Activated CD4-positive, alpha-beta memory T cell treated with anti-CD3 and anti-CD28 coated beads for 36 hours (primary cell): ENCODE measurements at regions not wholly inside any gene's neighbourhood (a gene's known extent, or its start where the extent isn't known, plus 50 kb on each side); places are given as distances from the start of the nearest gene placed in this dataset.

Experiments used
- CTCF ChIA-PET: fragments of 350-600 bp; sonication (Branson Sonifier 250); formaldehyde crosslinking; loops from one replicate; lab custom pipeline; 2021; ENCODE audit warnings: antibody characterized with exemption, inconsistent platforms; lab: Charles Lee
- POLR2A ChIA-PET: fragments of 350-600 bp; sonication (Branson Sonifier 250); formaldehyde crosslinking; loops from one replicate; lab custom pipeline; 2021; ENCODE audit warnings: antibody characterized with exemption; lab: Charles Lee
- DNase-seq: peaks from one replicate; pipeline ENCODE4 v3.0.0-alpha.2; 2020
- H3K27ac Mint-ChIP-seq: one replicate; pipeline ENCODE4 v1.8.0; 2021; ENCODE audit warnings: mixed read lengths
- H3K27me3 Mint-ChIP-seq: one replicate; pipeline ENCODE4 v1.8.0; 2021; ENCODE audit warnings: mixed read lengths
- H3K36me3 Mint-ChIP-seq: one replicate; pipeline ENCODE4 v1.8.0; 2021; ENCODE audit warnings: mixed read lengths
- H3K4me1 Mint-ChIP-seq: one replicate; pipeline ENCODE4 v1.8.0; 2021; ENCODE audit warnings: low read depth, mixed read lengths
- H3K4me3 Mint-ChIP-seq: one replicate; pipeline ENCODE4 v1.8.0; 2021; ENCODE audit warnings: mild to moderate bottlenecking, mixed read lengths
- H3K9me3 Mint-ChIP-seq: one replicate; pipeline ENCODE4 v1.8.0; 2021; ENCODE audit warnings: mixed read lengths
- intact Hi-C: fragments of 100-400 bp; cut with micrococcal nuclease; formaldehyde crosslinking; loops from one replicate; pipeline ENCODE4 v1.15.1; 2023

DNA sequence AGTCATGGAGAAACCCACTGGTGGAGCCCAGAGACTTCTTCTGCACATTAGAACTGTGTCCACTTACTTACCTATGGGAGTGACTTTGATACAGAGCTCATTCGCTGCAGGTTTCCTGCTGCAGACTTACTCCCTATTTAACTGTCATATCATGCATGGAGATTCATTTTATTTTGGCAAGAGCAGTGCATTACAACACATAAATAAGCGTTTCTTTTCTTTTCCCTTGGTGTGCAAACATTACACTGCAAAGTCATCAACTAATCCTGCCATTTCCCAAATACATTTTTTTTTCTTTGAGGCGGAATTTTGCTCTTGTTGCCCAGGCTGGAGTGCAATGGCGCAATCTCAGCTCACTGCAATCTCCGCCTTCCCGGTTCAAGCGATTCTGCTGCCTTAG lies 230.9 kb upstream of the SFRP2 start:
- CTCF ChIA-PET = interaction anchor here (1.0 to 2.6 kb wide), 2 partner anchors 228 to 234 kb away, joined by 3 to 15 read pairs; no protein-coding TSS in a partner anchor
- POLR2A ChIA-PET = no interaction called here
- Mint-ChIP-seq H3K9me3 (no peaks in the 10 kb centered on the region), H3K4me3 (no peak overlapping the region), H3K27ac (no peak overlapping the region), H3K27me3 (peaks cover 2% of the 10 kb centered on the region), H3K4me1 (no peaks in the 10 kb centered on the region), H3K36me3 (no peaks in the 10 kb centered on the region)
- intact Hi-C loops = loop anchor here (5.0 kb wide), 1 partner anchor 233 kb away; the partner anchor contains the start of gene SFRP2
- DNase-seq = no peak

- POLR2A ChIA-PET = no interaction called here
- intact Hi-C loops = no loop called here
- DNase-seq = peak; percentile 28
- Mint-ChIP-seq H3K36me3 (no peaks in the 10 kb centered on the region), H3K27ac (no peak overlapping the region), H3K4me1 (no peaks in the 10 kb centered on the region), H3K27me3 (peaks cover 2% of the 10 kb centered on the region), H3K9me3 (no peaks in the 10 kb centered on the region), H3K4me3 (no peak overlapping the region)
- CTCF ChIA-PET = interaction anchor here (0.8 to 2.6 kb wide), 2 partner anchors 233 to 235 kb away, joined by 3 to 15 read pairs; no protein-coding TSS in a partner anchor
Observed at GRCh38 chr4:154018659-154019058, 229.8 kb upstream of the SFRP2 start.

- intact Hi-C loops = no loop called here
- Mint-ChIP-seq H3K27ac (no peak overlapping the region), H3K9me3 (no peaks in the 10 kb centered on the region), H3K4me1 (no peaks in the 10 kb centered on the region), H3K4me3 (no peak overlapping the region), H3K36me3 (no peaks in the 10 kb centered on the region), H3K27me3 (no peaks in the 10 kb centered on the region)
- DNase-seq = no peak
- CTCF ChIA-PET = no interaction called here
- POLR2A ChIA-PET = no interaction called here
Observed at GRCh38 chr4:154015578-154015977, 226.7 kb upstream of the SFRP2 start.

- intact Hi-C loops = no loop called here
- DNase-seq = no peak
- Mint-ChIP-seq H3K27me3 (no peaks in the 10 kb centered on the region), H3K27ac (no peak overlapping the region), H3K9me3 (no peaks in the 10 kb centered on the region), H3K4me3 (no peak overlapping the region), H3K4me1 (no peaks in the 10 kb centered on the region), H3K36me3 (no peaks in the 10 kb centered on the region)
- CTCF ChIA-PET = no interaction called here
- POLR2A ChIA-PET = no interaction called here
Observed at GRCh38 chr4:154014407-154015321, 225.8 kb upstream of the SFRP2 start.

GRCh38 chr4:154013576-154013975 lies 224.7 kb upstream of the SFRP2 start:
- H3K9me3 Mint-ChIP-seq = no peaks in the 10 kb centered on the region
- no peak overlapping the region for H3K4me3 Mint-ChIP-seq
- CTCF ChIA-PET = no interaction called here
- no peaks in the 10 kb centered on the region for H3K27me3 Mint-ChIP-seq
- no peaks in the 10 kb centered on the region for H3K36me3 Mint-ChIP-seq
- H3K4me1 Mint-ChIP-seq = no peaks in the 10 kb centered on the region
- POLR2A ChIA-PET = no interaction called here
- intact Hi-C loops = no loop called here
- no peak for DNase-seq
- no peak overlapping the region for H3K27ac Mint-ChIP-seq

DNA sequence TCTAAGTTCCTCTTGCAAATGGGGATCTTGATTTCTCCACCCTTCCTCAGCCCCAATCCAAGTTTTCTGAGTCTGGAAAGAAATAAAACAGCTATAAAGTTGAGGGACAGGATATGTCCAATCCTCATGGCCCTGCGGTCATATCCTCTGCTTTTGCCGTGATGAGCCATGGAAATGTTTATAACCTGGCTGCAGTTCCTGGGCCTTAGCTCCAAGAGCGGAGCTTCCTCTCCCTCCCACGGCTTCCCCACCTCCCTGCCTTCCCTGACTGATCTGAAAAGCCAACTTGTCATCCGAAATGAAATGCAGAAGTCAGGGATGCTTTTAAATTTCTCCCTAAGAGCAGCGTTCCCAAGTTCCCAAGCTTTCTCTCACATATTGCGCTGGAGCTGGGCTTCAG lies 221.5 kb upstream of the SFRP2 start:
- no peaks in the 10 kb centered on the region for H3K9me3 Mint-ChIP-seq
- POLR2A ChIA-PET = no interaction called here
- intact Hi-C loops = no loop called here
- H3K4me1 Mint-ChIP-seq = no peaks in the 10 kb centered on the region
- CTCF ChIA-PET = no interaction called here
- no peak for DNase-seq
- H3K4me3 Mint-ChIP-seq = no peak overlapping the region
- H3K27ac Mint-ChIP-seq = no peak overlapping the region
- no peaks in the 10 kb centered on the region for H3K36me3 Mint-ChIP-seq
- H3K27me3 Mint-ChIP-seq = no peaks in the 10 kb centered on the region

DNA sequence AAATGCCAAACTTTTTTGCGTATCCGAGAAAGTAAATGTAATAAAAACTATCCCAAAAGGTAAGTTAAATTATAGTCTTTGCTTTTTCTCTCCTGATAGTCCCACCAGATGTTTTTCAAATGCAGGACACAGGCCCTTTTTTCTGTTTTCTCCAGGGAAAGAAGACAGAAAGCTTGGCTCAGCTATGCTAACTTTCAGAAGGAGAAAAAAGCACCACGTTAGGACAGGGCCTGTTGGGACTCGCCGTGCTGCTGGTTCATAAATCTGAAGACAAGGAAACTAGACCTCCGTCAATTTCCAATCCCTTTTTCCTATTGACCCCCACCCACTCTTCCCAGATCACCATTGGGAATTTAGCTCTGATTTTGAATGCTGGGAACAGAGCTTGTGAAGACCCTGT lies 220.9 kb upstream of the SFRP2 start:
- H3K36me3 Mint-ChIP-seq = no peaks in the 10 kb centered on the region
- no peaks in the 10 kb centered on the region for H3K27me3 Mint-ChIP-seq
- no peaks in the 10 kb centered on the region for H3K4me1 Mint-ChIP-seq
- CTCF ChIA-PET = no interaction called here
- POLR2A ChIA-PET = no interaction called here
- no peak overlapping the region for H3K27ac Mint-ChIP-seq
- no peak overlapping the region for H3K4me3 Mint-ChIP-seq
- no peaks in the 10 kb centered on the region for H3K9me3 Mint-ChIP-seq
- intact Hi-C loops = no loop called here
- DNase-seq = no peak

DNA sequence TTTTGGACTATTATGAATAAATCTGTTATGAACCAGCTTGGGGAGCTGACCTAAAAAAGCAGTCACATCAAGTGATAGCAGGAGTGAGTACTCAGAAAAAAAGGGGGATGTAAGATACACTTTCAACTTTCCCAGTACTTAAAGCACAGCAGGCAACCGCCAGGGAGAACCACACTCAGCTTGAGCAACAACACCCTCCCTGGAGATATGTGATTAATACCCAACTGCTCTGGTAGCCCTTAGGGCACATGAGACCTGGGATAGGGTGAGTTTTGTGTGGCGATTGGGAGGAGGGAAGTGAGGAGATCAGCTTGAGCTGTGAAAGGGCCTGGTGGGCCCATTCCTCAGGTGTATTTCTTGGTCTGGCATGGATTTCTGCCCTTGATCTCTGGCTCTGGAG lies 220.3 kb upstream of the SFRP2 start:
- H3K4me3 Mint-ChIP-seq = no peak overlapping the region
- H3K36me3 Mint-ChIP-seq = no peaks in the 10 kb centered on the region
- POLR2A ChIA-PET = no interaction called here

DNA sequence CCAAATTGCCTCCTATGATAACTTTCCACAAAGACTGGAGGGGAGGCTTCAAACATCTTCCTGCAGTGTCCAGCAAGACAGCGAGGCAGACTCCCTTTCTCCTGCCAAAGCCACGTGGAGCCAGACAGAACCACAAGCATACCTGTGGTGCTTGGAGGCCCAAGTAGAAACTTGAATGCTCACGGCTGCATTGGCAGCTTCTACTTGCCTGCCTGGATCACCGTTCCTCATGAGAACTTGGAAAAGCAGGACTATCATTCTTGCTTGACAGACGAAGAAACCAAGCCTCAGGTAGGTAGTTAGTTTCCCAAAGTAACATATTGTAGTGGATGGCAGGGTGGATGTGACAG lies 216.3 kb upstream of the SFRP2 start:
- H3K27ac Mint-ChIP-seq = no peak overlapping the region
- CTCF ChIA-PET = no interaction called here
- H3K4me1 Mint-ChIP-seq = no peaks in the 10 kb centered on the region
- H3K9me3 Mint-ChIP-seq = no peaks in the 10 kb centered on the region
- intact Hi-C loops = no loop called here
- no peak overlapping the region for H3K4me3 Mint-ChIP-seq
- DNase-seq = no peak
- H3K27me3 Mint-ChIP-seq = peaks cover 1% of the 10 kb centered on the region
- no peaks in the 10 kb centered on the region for H3K36me3 Mint-ChIP-seq
- POLR2A ChIA-PET = no interaction called here

More for the DNA sequence above, 220.3 kb upstream of the SFRP2 start:
- no peaks in the 10 kb centered on the region for H3K9me3 Mint-ChIP-seq
- intact Hi-C loops = no loop called here
- no peaks in the 10 kb centered on the region for H3K4me1 Mint-ChIP-seq
- DNase-seq = no peak
- CTCF ChIA-PET = no interaction called here
- H3K27me3 Mint-ChIP-seq = no peaks in the 10 kb centered on the region
- H3K27ac Mint-ChIP-seq = no peak overlapping the region

DNA sequence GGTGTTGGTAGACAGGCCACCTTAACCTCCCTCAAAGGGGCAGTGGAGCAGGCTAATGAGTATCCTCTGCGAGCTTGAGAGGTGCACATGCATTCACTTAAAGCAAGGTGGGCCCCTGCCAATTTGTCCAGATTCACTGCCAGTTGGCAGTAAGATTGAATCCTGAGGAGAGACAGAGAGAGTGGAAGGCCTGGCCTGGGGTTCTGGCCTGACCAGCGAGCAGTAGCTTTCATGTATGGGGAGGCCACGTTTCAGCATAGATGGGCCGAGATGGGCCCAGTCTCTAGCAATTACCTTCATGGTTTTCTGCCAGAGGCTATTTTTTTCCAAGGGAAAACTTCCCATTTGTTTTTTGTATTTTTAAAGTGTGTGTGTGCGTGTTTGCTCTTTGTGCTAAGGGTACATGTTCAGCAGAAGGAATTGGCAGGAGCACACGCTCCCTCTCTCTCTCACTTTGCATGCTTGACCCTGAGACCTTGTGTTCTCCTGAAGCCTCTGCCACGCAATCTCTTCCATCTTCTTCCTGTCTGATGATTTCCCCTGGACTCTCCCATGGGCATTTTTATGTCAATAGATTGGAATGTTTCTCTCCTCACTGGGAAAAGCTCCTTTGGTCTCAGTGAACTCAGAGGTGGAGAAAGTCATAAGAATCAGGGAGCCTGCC lies 215.8 kb upstream of the SFRP2 start:
- Mint-ChIP-seq H3K27me3 (peaks cover 3% of the 10 kb centered on the region), H3K27ac (no peak overlapping the region), H3K4me3 (no peak overlapping the region), H3K36me3 (no peaks in the 10 kb centered on the region), H3K4me1 (no peaks in the 10 kb centered on the region), H3K9me3 (no peaks in the 10 kb centered on the region)
- ChIA-PET POLR2A (no interaction called here), CTCF (no interaction called here)
- no peak for DNase-seq
- intact Hi-C loops = no loop called here

DNA sequence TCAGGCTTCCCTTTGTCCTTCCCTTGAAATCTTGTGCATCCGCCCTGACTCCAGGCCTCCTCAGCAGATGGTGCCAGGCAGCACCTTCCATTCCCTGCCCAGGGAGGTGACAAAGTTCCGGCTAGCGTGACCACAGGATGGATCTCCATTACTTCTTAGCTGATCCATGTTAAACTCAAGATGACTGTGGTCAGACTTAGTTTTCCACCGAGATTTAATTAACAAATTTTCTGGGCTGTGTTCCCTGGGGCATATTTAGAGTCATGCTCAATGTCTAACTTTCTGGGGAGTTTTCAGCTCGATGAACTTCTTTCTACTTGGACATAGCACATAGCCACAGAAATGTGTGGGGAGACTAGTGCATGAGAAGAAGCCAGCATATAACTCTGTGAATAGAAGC lies 215.1 kb upstream of the SFRP2 start:
- DNase-seq = no peak
- Mint-ChIP-seq H3K27ac (no peak overlapping the region), H3K27me3 (peaks cover 3% of the 10 kb centered on the region), H3K4me1 (no peaks in the 10 kb centered on the region), H3K36me3 (no peaks in the 10 kb centered on the region), H3K4me3 (no peak overlapping the region), H3K9me3 (no peaks in the 10 kb centered on the region)
- CTCF ChIA-PET = no interaction called here
- intact Hi-C loops = no loop called here
- POLR2A ChIA-PET = no interaction called here

DNA sequence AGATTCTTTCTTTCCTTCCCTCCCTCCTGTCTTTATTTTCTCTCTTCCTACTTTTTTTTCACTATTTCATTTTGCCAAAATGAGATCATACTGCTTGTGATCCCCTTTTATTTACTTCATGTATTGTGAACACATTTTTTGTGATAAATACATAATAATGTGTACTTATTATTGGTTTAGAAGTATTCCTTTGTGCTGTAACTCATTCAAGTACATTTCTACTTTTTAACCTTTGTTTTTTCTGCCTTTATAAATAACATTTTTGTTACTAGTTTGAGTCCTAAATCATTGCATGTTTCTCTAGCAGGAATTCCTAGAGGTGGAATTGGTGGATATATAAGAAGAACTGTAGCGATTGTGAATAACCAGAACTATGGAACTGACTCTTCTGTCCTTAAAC lies 214.5 kb upstream of the SFRP2 start:
- CTCF ChIA-PET = no interaction called here

More for the DNA sequence above, 214.5 kb upstream of the SFRP2 start:
- Mint-ChIP-seq H3K27ac (no peak overlapping the region), H3K36me3 (no peaks in the 10 kb centered on the region), H3K4me3 (no peak overlapping the region), H3K9me3 (no peaks in the 10 kb centered on the region), H3K27me3 (peaks cover 3% of the 10 kb centered on the region), H3K4me1 (no peaks in the 10 kb centered on the region)
- POLR2A ChIA-PET = no interaction called here
- intact Hi-C loops = no loop called here
- DNase-seq = no peak
